GM18861 (cell line): ENCODE measurements at regions not wholly inside any gene's neighbourhood (a gene's known extent, or its start where the extent isn't known, plus 50 kb on each side); places are given as distances from the start of the nearest gene placed in this dataset.
"Not testable (repeated sequence)": the region's sequence is repeated elsewhere in the genome, so short reads cannot be mapped to it uniquely, and the experiment has no call there.

ENCODE experiments used
- ATAC-seq: cut with Tn5 transposase; IDR thresholded peaks from one replicate; pipeline ENCODE4 v1.9.1; 2021; ENCODE audit not compliant: unreplicated experiment

DNA sequence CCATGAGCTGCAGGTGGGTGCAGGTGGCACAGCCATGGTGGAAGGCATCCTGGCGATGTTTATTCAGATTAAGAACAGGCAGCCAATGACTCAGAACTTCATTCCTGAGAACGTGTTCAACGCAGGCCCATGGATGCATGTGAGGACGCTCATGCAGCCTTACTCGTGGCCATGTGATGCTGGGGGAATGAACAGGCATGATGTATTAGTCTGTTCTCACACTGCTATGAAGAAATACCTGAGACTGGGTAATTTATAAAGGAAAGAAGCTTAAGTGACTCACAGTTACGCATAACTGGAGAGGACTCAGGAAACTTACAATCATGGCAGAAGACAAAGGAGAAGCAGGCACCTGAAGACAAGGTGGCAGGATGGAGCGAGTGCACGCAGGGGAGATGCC is 146.6 kb downstream of the RNASET2 start:
- no peak for ATAC-seq

DNA sequence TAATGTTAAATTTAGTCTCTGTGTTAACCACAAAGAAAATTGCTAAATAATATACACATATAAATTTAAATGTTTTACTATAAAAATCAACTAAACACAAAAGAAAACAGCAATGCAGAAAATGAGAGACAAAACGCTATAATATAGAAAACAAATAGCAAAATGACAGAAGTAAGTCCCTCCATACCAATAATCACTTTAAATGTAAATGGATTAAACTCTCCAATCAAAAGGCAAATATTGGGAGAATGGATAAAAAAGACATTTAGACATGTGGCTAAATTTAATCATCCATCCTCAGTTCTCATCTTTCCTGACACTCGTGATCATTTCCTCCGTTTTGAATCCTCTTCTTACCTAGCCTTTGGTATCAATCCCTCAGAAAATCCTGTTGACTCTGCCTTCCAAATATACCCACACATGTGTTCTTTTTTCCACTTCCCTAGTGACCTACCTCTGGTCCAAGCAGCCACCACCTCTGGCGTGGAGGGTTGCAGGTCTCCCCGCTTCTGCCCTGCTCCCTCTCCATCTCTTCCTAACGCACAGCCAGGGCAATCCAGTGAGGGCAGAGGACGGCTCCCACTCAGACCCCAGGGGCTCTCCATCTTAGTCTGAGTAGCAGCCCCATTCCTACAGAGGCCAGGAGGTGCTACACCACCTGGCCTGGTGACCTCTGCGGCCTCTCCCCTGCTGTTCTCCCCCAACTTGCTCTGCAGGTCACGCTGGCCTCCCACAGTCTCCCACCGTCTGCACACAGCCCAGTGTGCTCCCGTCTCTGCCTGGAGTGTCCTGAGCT is 149.2 kb downstream of the RNASET2 start:
- no peak for ATAC-seq

DNA sequence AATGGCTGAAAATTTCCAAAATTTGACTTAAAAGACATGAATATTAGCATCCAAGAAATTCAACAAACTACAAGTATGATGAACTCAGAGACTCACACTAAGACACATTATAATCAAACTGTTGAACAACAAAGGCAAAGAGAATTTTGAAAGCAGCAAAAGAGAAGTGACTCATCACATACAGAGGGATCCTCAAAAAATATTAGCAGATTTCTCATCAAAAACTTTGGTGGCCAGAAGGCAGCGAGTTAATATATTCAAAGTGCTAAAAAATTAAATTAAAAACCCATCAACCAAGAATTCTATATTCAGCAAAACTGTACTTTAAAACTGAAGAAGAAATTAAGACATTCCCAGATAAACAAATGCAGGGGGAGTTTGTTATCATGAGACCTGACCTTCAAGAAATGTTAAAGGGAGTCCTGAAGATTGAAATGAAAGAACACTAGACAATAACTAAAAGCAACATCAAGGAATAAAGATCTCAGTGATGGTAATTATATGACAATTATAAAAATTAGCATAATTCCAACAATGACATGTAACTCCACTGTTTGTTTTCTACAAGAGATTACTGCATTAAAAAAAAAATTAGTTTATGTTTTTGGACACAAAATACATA is 150.0 kb downstream of the RNASET2 start:
- no peak for ATAC-seq

DNA sequence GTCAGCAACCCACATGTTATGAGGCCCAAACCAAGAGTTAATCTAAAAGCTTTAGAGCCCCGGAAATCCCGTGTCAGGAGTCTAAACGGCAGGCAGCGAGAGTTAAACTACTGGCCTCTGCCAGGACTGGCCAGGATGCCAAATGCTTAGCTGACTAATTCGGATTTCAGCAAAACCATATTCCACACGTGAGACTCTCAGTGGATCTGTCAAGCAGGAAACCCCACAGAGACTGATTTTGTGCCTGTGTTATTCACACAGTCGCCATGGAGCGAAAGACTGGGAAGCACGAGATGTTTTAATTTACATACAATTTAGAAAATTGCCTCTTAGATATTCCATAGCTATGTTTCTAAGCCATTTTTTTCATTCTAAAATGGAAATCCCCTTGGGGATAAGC is 152.9 kb downstream of the RNASET2 start:
- ATAC-seq = no peak

DNA sequence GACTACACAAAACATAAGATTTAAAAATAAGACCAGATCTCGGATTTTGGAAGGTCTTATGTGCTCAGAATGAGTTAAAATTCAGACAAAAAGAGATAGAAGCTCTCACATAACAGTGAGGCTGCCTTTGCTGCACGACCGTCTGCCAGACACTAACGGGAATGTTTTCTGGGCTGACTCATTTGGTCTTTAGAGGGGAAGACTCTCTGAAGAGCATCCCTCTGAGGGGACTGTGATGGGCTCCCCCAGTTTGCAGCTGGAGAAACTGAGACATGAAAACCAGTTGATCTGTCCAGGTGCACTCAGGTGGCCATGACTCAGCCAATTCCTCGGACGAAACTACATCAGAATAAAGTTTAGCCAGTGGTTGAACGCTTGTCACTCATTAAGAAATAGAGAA is 153.9 kb downstream of the RNASET2 start:
- ATAC-seq = no peak

DNA sequence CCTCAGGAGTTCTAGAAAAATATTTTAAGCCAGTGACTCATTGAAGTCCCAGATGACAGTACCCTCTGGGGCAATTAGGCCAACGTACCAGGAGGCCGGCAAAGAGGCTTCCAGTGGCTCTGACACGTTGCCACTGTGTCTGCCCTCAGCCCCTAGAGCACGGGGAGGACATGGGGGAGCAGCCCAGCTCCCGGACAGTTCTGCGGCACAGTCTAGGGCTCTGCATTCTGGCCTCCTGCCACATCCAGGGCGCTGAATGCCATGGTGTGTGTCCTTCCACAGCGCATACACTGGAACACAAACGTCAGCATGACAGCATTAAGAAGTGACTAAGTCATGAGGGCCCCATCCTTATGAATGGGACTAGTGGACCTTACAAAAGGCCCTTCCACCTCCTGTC is 156.2 kb downstream of the RNASET2 start:
- no peak for ATAC-seq

DNA sequence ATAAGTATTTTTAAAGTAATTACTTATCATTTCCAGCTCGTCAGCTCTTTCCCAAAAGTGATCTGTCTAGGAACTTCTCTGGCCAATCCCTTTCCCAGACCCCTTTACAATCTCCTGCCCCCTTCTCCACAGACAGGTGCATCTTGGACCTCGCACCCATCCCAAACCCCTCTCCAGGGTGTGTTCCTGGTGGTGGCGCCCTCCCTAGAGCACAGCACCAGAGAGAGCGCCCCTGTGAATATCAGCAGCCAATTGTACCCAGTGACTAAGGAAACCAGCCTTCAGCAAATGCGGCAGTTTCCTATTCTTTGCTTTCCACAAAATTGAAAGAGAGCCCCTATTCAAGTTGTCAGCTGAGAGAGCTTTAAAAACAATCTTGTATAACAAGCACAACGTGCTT is 157.7 kb downstream of the RNASET2 start:
- no peak for ATAC-seq

DNA sequence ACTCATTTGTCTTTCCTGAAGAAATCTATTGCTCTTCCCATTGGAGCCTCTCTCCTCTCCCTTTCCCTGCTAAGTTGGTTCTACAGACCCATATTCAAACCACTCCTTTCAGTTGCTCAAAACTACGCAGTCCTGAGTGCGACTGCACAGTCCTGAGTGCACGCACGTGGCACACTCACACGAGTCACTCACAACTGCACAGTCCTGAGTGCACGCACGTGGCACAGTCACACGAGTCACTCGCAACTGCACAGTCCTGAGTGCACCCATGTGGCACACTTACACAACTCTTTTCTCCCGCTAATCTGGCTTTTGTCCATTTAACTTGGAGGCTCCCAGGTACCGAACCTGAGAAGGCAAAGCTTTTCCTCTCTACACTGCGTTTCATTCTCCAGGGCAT is 159.7 kb downstream of the RNASET2 start:
- ATAC-seq = no peak

DNA sequence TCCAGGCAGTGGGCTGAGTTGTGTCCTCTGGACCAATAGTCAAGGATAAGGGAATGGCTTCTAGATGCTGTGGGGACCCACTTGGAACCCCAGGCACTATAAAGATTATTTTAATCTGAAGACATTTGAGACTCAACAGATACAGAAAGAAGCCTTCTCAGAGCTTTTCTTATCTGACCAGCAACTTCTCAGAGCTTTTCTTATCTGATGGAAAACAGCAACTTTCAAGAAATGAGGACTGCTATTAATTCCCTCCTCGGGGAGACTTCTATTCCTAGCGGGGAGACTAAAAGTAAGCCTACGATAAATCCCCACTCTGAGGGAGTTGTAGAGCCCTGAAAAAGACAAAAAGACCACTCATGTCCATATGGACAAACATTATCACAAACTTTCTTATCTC is 160.5 kb downstream of the RNASET2 start:
- no peak for ATAC-seq

DNA sequence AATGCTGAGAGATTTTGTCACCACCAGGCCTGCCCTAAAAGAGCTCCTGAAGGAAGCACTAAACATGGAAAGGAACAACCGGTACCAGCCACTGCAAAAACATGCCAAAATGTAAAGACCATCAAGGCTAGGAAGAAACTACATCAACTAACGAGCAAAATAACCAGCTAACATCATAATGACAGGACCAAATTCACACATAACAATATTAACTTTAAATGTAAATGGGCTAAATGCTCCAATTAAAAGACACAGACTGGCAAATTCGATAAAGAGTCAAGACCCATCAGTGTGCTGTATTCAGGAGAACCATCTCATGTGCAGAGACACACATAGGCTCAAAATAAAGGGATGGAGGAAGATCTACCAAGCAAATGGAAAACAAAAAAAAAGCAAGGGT is 163.8 kb upstream of the RPS6KA2 start:
- ATAC-seq = not testable (repeated sequence)

DNA sequence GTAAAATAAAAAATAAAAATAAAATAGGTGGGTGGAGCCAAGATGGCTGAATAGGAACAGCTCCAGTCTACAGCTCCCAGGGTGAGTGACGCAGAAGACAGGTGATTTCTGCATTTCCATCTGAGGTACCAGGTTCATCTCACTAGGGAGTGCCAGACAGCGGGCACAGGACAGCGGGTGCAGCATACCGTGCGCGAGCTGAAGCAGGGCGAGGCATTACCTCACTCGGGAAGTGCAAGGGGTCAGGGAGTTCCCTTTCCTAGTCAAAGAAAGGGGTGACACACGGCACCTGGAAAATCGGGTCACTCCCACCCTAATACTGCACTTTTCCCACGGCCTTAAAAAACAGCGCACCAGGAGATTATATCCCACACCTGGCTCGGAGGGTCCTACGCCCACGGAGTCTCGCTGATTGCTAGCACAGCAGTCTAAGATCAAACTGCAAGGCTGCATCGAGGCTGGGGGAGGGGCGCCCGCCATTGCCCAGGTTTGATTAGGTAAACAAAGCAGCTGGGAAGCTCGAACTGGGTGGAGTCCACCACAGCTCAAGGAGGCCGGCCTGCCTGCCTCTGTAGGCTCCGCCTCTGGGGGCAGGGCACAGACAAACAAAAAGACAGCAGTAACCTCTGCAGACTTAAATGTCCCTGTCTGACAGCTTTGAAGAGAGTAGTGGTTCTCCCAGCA is 161.9 kb upstream of the RPS6KA2 start:
- not testable (repeated sequence) for ATAC-seq

DNA sequence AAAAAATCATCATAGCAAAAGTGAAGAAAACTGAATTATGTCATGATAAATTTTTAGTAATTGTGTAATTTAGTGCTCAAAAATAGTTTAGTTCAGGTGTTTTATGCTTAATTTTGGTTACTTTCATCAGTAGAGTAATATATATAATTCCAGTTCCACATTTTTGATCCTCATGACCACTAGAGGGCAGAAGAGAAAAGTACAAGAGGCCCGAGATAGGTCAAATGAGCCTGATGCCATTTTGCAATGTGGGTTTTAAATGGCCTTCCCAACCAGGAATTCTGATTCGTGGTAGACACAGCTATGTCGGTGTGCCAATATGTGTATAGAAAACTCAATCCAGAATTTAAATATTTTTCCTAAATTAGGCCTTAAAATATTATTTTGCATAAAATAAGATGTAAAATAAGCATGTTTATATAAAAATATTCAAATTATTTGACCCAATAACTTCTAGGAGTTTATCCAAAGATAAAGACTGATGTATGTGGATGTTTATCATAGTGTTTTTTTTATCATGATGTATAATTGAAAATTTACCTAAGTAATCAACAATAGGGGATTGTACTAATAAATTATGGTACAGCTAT is 159.7 kb upstream of the RPS6KA2 start:
- ATAC-seq = no peak

DNA sequence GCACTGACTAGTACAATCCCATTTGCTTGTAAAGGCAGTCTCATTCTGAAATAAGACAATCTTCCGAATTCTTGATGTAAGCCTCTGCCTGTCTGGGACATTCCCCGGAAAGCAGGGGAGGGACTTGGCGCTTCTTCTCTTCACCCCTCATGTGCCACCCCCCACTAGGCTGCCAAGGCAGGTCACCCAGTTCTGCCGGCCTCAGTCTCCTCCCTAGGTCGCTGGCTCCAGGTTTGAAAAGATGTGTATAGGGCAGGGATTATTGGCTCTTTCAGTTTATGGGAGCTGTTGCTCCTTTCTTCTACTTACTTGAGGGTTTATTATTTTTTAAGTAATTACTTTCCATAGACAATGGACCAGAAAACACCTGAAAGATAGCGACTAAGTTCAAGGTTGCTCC is 158.1 kb upstream of the RPS6KA2 start:
- no peak for ATAC-seq

DNA sequence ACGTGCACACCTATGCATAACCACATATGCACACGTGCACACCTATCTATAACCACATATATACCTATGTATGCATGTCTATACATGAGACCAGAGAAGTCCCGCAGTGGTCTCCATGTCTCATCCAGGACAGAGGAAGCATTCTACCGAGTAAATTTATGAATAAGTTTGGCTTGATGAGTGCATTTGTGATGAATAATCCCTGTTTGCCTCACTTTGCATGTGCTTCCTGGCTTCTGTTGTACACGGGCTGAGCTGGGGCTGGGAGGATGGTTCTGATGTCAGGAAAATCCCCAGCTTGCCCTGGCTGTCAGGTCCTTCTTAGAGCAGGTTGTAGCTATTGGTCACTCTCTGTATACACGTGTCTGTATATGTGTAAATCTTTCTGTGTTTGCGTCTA is 157.6 kb upstream of the RPS6KA2 start:
- no peak for ATAC-seq

DNA sequence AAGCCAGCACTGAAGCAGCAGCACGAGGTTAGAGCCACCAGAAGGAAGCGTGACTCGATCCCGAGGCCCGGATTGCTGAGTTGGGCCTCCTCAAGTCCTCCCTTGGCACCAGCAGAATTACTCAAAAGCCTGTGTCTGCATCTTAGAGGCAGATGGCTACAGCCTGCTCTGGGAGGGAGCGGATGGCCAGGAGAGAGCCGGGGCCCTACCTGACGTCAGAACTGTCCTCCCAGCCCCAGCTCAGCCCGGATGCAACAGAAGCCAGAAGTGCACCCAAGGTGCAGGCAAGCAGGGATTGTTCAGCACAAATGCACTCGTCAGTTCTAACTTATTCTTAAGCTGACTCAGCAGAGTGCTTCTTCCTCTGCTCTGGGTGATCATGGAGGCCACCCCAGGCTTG is 155.5 kb upstream of the RPS6KA2 start:
- ATAC-seq = no peak

DNA sequence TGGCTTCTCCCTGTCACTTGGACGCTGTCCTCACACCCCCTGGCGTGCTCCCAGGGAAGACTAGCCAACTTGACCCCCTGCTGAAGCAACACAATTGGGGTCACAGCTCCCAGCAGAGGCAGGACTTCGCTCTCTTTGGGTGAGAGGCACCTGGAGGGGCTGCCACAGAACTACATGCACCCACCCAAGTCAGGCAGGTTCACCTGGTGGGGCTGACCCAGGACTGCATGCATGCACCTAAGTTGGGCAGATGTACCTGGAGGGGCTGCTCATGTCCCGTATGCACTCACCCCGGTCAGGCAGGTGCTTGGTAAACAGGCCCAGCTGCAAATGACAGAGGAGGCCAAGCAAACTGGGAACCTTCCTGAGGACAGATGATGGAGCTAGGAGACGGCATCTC is 154.3 kb upstream of the RPS6KA2 start:
- no peak for ATAC-seq

DNA sequence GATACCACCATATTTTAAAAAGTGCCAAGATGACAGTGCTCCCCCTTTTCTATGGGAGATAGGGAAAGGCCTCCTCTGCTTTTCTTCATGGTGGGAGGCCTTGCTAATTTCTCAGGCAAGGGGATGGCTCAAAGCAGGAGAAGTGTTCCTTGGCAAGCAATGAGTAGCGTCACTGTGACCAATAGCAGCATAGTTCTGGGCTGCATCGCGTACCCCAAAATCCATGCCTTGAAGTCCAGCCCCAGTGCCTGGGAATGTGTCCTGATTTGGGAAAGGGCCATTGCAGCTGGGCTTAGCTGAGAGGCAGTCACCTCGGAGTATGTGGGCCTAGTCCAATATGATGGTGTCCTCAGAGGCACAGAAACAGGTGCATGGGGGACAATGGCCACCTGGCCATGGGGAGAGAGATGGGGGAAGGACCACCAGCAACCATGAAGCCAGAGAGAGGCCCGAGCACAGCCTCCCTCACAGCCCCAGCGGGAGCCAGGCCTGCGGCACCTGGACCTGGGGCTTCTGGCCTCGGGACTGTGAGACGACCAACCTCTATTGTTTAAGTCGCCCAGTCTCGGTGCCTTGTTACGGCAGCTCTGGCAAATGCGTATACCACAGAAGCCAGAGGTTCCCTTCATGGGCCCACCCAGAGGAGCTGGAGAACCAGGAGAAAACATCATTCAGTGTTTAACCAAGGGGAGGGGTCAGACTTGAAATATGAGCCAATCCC is 153.1 kb upstream of the RPS6KA2 start:
- no peak for ATAC-seq

DNA sequence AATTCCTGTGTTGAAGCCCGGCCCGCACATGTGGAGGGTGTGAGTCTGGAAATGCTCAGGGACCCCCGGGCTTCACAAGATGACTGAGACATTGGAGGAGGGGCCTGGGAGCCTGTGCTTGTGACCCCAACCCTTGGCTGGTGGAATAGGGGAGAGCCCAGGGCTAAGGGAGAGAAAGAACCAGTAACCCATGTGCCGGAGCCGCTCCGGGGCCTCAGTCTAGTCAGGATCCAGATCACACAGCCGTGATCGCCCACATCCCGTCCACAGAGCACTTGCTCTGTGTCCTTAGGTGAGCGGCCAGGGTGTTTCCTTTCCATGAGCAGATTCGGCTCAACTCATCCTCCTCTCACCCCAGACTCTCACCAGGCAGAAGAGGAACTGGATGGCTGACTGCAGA is 152.3 kb upstream of the RPS6KA2 start:
- ATAC-seq = no peak

DNA sequence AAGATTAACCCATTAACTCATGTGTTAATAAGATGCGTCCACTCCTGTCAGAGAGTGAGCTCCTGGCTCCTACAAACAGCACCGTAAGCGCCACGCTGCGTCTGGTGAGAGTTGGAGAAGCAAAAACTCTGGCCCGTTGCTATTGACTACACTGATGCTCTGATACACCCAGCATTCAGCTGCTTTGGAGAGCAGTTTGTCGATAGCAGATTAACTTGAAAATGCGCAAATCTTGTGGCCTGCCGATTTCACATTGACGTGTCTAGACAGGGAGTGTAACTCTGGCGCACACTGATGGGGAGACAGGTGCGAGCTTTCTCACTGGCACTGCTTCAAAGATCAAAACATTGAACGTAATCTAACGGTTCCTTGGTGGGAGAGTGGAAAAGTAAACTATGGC is 151.7 kb upstream of the RPS6KA2 start:
- no peak for ATAC-seq

DNA sequence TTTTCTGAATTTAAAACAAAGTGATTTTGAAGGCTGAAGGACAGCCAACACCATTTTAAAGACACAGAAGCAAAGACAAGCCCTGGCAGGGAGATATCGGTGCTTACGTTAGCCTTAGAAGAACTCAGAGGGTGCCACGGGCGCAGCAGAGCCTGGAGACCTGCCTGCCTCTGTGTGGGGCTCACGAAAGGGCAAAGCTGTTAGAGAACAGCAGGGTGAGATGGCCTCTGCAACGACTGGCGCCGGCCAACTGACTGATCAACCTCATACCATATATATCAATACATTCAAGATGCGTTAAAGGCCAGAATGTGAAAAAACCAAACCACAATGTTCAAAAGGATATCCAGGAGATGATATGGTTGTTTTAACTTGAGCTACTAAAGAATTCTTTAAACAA is 151.0 kb upstream of the RPS6KA2 start:
- no peak for ATAC-seq

DNA sequence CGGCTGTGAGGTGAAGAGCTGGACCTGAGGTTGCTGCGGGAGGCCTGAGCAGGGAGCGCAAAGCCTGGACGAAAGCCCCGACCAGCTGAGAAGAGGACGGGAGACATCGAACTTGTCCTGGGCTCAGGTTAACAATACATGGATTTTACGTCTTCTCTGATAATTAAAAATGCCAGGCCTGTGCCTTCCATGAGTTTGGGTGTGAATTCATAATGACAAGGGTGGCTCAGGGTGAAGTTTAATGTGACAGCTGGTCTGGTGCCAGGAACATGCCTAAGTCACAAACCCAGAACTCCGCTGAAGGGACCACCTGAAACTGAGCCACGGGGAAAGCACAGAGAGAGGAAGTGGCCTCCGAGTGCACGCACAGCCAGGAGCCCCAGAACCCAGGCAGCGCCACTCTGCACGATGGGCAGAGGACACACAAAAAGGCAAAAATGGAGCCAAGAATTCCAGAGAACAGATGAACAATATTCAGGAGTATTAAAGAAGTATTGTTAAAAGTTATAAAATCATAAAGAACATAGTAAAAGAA is 150.1 kb upstream of the RPS6KA2 start:
- ATAC-seq = no peak
